Urinary bladder (tissue), 3 donors: ENCODE measurements at regions not wholly inside any gene's neighbourhood (a gene's known extent, or its start where the extent isn't known, plus 50 kb on each side); places are given as distances from the start of the nearest gene placed in this dataset.

Source experiments
- DNase-seq: peaks from one replicate; pipeline ENCODE4 v3.0.0-alpha.2; 2015; ENCODE audit errors: extremely low spot score
- H3K27ac ChIP-seq: one replicate; pipeline ENCODE4 v1.5.1; 2013; ENCODE audit warnings: low read depth, mild to moderate bottlenecking, moderate library complexity
- H3K36me3 ChIP-seq: one replicate; pipeline ENCODE4 v1.6.1; 2013; ENCODE audit warnings: mild to moderate bottlenecking, moderate library complexity; ENCODE audit not compliant: insufficient read depth
- H3K4me1 ChIP-seq: one replicate; pipeline ENCODE4 v1.6.1; 2013; ENCODE audit warnings: mild to moderate bottlenecking, moderate library complexity; ENCODE audit not compliant: insufficient read depth
- H3K4me3 ChIP-seq: one replicate; pipeline ENCODE4 v1.5.1; 2013; ENCODE audit warnings: low read depth, low read length
- WGBS: extraction: QIAGEN DNeasy Blood & Tissue Kit; methylation state at CpG from one replicate; pipeline ENCODE4 v1.1.7; 2013; 5-methylcytosine and 5-hydroxymethylcytosine counted together
- donor health status: healthy with polysubstance abuse.
- donor health status: healthy.

DNA sequence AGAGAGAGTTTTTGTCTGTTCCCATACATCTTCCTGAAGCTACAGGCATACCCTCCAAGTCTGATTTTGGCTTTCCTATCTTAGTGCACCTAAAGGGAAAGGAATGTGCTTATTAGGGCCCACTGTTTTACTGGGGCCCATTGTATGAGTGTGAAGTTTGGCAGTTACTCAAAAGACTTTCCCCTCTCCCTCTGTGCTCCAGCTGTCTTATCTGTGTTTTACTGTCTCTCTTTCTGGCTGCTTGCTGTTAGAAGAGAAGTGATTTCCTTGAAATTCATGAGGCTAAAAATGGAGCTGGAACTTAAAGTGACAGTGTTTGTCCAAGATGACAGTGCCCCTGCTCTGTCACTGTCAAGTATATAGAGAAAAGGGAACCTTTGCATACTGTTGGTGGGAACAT, 436.2 kb downstream of the OCA2 start:
- Histone ChIP-seq H3K4me1 (no peaks in the 10 kb centered on the region), H3K27ac (no peak overlapping the region), H3K4me3 (no peak overlapping the region), H3K36me3 (no peaks in the 10 kb centered on the region)
- DNase-seq, result no peak

- Histone ChIP-seq H3K36me3 (no peaks in the 10 kb centered on the region), H3K4me1 (no peaks in the 10 kb centered on the region), H3K4me3 (no peak overlapping the region), H3K27ac (no peak overlapping the region)
- no peak for DNase-seq
Observed at GRCh38 chr15:27660676-27661075, 438.4 kb downstream of the OCA2 start.

- DNase-seq, result no peak
- H3K36me3 ChIP-seq, result no peaks in the 10 kb centered on the region
- no peak overlapping the region for H3K27ac ChIP-seq
- no peak overlapping the region for H3K4me3 ChIP-seq
- no peaks in the 10 kb centered on the region for H3K4me1 ChIP-seq
- WGBS, result 94% methylated on average over 29 of the region's 29 CpGs
Observed at GRCh38 chr15:27656296-27656987, 442.7 kb downstream of the OCA2 start.

- no peaks in the 10 kb centered on the region for H3K4me1 ChIP-seq
- no peak overlapping the region for H3K27ac ChIP-seq
- no peak overlapping the region for H3K4me3 ChIP-seq
- 72% methylated on average over 4 of the region's 4 CpGs for WGBS
- H3K36me3 ChIP-seq, result no peaks in the 10 kb centered on the region
- no peak for DNase-seq
Observed at GRCh38 chr15:27655056-27655455, 444.1 kb downstream of the OCA2 start.

GRCh38 chr15:27650244-27650643, 448.9 kb downstream of the OCA2 start:
- WGBS, result 70% methylated on average over 2 of the region's 2 CpGs
- Histone ChIP-seq H3K4me1 (no peaks in the 10 kb centered on the region), H3K27ac (no peak overlapping the region), H3K4me3 (no peak overlapping the region), H3K36me3 (no peaks in the 10 kb centered on the region)
- DNase-seq, result no peak

DNA sequence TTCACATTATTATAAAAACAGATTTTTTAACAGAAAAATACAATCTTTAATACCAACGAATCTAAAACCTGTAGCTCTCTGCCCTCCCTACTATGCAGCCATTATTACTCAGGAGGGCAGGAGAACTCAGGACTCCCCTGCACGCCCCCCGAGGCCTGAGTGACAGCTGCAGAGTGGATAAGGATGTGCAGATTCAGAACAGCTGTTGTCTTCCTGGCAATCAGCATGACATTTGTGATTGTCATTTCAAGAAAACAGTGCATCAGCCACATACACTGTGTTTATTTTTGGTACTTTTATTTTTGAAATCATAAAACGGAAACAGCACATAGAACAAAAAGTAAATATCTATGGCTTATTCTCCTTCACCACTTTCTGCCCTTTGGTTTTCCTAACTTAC, 450.8 kb downstream of the OCA2 start:
- WGBS, result 79% methylated on average over 4 of the region's 4 CpGs
- H3K36me3 ChIP-seq, result no peaks in the 10 kb centered on the region
- H3K4me3 ChIP-seq, result no peak overlapping the region
- H3K27ac ChIP-seq, result no peak overlapping the region
- H3K4me1 ChIP-seq, result no peaks in the 10 kb centered on the region
- DNase-seq, result no peak

DNA sequence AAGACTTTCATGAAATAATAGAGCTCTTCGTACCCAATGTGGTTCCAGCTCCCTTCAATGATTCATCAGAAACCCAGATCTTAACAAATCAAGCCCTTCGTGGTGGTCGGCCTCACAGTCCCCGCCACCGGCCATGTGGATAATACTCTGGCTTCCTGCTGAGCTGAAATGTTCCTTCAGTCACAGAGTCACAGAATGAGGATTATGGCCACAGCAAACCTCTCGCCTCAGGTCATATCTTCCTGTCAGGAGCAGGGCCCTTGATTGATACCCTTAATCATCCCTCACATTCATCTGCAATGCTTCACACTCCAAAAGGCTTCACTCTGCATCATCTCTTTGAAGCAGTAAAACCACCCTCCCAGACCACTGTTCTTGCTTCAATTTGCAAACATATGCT, 452.6 kb downstream of the OCA2 start:
- Histone ChIP-seq H3K36me3 (no peaks in the 10 kb centered on the region), H3K4me3 (no peak overlapping the region), H3K4me1 (no peaks in the 10 kb centered on the region), H3K27ac (no peak overlapping the region)
- no peak for DNase-seq
- WGBS, result 58% methylated on average over 6 of the region's 6 CpGs

DNA sequence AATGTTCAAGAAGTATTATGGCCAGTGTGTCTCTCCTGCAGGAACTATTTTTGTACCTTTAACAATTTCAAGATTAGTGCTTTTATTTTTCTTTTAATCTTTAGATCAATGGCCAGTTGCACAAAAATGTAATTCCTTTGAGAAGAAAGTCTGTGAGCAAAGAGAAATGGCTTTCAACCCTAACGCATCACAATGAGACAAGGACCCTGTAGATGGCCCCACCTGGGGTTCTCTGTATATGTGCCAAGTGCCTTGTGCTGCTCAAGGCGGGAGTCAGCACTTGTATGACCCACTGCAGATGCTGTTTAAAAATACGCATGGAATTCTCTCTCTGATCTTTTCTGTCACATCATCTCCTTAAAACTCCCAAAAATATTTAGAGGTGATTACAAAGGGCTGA, 453.4 kb downstream of the OCA2 start:
- no peak for DNase-seq
- WGBS, result 81% methylated on average over 3 of the region's 3 CpGs
- no peaks in the 10 kb centered on the region for H3K36me3 ChIP-seq
- H3K4me1 ChIP-seq, result no peaks in the 10 kb centered on the region
- H3K4me3 ChIP-seq, result no peak overlapping the region
- no peak overlapping the region for H3K27ac ChIP-seq

DNA sequence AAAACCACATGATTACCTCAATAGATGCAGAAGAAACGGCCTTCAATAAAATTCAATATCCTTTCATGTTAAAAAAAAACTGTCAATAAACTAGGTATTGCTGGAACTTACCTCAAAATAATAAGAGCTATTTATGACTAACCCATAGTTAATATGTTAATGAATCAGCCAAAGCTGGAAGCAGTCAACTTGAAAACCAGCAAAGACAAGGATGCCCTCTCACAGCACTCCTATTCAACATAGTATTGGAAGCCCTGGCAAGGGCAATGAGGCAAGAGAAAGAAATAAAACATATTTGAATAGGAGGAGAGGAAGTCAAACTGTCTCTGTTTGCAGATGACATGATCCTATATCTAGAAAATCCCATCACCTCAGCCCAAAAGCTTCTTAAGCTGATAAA, 456.1 kb downstream of the OCA2 start:
- no peak overlapping the region for H3K27ac ChIP-seq
- H3K36me3 ChIP-seq, result no peaks in the 10 kb centered on the region
- H3K4me1 ChIP-seq, result no peaks in the 10 kb centered on the region
- H3K4me3 ChIP-seq, result no peak overlapping the region
- WGBS, result 70% methylated on average over 1 of the region's 1 CpG
- DNase-seq, result no peak

- Histone ChIP-seq H3K4me3 (no peak overlapping the region), H3K36me3 (no peaks in the 10 kb centered on the region), H3K27ac (no peak overlapping the region), H3K4me1 (no peaks in the 10 kb centered on the region)
- no peak for DNase-seq
- 88% methylated on average over 9 of the region's 9 CpGs for WGBS
Observed at GRCh38 chr15:27639595-27639994, 459.5 kb downstream of the OCA2 start.

DNA sequence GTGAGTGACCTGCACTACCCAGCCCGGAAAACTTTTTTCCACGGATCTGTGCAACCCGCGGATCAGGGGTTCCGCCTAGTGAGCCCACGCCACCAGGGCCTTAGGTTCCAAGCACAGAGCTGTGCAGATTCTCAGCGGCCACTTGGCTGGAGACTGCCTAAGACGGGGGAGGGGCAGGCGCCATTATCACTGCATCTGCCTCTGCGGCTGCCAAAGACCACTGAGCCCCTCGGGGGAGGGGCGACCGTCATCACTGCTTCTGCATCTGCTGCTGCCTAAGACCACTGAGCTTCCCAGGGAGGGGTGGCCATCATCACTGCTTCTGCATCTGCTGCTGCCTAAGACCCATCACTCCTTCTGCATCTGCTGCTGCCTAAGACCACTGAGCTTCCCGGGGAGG, 460.2 kb downstream of the OCA2 start:
- Histone ChIP-seq H3K4me3 (no peak overlapping the region), H3K27ac (no peak overlapping the region), H3K4me1 (no peaks in the 10 kb centered on the region), H3K36me3 (no peaks in the 10 kb centered on the region)
- 82% methylated on average over 14 of the region's 14 CpGs for WGBS
- no peak for DNase-seq

DNA sequence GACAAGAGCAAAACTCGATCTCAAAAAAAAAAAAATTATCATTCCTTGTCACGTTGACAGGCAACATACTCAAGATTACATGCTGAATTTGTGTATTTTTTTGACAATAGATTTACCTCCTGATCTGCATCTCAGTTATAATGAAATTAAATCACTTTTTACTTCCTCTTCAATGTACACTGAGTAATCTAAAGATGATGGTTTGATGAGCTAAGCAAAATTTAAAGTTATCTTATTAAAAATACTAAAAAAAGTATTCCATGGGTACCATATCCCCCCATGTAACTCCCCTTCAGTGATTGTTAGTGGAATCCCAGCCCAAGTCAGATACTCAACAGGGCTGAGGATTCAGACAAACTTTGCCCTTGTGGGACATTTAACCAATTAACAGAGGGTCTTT, 463.2 kb downstream of the OCA2 start:
- H3K27ac ChIP-seq, result no peak overlapping the region

GRCh38 chr15:27628486-27628885, 470.6 kb downstream of the OCA2 start:
- WGBS, result 91% methylated on average over 2 of the region's 2 CpGs
- Histone ChIP-seq H3K36me3 (no peaks in the 10 kb centered on the region), H3K4me1 (no peaks in the 10 kb centered on the region), H3K4me3 (no peak overlapping the region), H3K27ac (no peak overlapping the region)
- DNase-seq, result no peak

More for the DNA sequence above, 463.2 kb downstream of the OCA2 start:
- WGBS, result 83% methylated on average over 2 of the region's 2 CpGs
- no peaks in the 10 kb centered on the region for H3K4me1 ChIP-seq
- no peak for DNase-seq
- no peaks in the 10 kb centered on the region for H3K36me3 ChIP-seq
- no peak overlapping the region for H3K4me3 ChIP-seq

- H3K4me1 ChIP-seq, result no peaks in the 10 kb centered on the region
- H3K27ac ChIP-seq, result no peak overlapping the region
- no peak for DNase-seq
- H3K4me3 ChIP-seq, result no peak overlapping the region
- H3K36me3 ChIP-seq, result no peaks in the 10 kb centered on the region
Observed at GRCh38 chr15:27627623-27628022, 471.5 kb downstream of the OCA2 start.
